ENCODE measurements at regions not wholly inside any gene's neighbourhood (a gene's known extent, or its start where the extent isn't known, plus 50 kb on each side); places are given as distances from the start of the nearest gene placed in this dataset.

GRCh38 chr14:81971911-81972310 is 438.3 kb upstream of the SEL1L start:
- no peaks in the 10 kb centered on the region for H3K4me1 ChIP-seq (ENCODE audit: insufficient read depth)
- no peaks in the 10 kb centered on the region for H3K27me3 ChIP-seq (ENCODE audit: insufficient read depth)
- no peak overlapping the region for H3K4me3 ChIP-seq
- peaks cover 12% of the 10 kb centered on the region for H3K36me3 ChIP-seq (ENCODE audit: insufficient read depth)
- H3K27ac ChIP-seq (ENCODE audit: low read depth) = no peak overlapping the region
- no peak overlapping the region for H3K4me3 Mint-ChIP-seq
- H4K20me1 ChIP-seq (replicated peaks; ENCODE audit: insufficient read depth) = no peaks in the 10 kb centered on the region
- no peak for ATAC-seq
- H3K9me3 Mint-ChIP-seq = peaks cover 90% of the 10 kb centered on the region
- no peaks in the 10 kb centered on the region for H3K4me1 Mint-ChIP-seq
- no peak overlapping the region for H2AFZ ChIP-seq
- H3K4me2 ChIP-seq = no peak overlapping the region
- H3K27me3 Mint-ChIP-seq (ENCODE audit: insufficient read depth, low read depth, poor library complexity) = peaks cover 2% of the 10 kb centered on the region
- H3K36me3 Mint-ChIP-seq (ENCODE audit: low read depth) = peaks cover 11% of the 10 kb centered on the region; the same call in 2 of the 3 replicates
- TF ChIP-seq ZNF114 (CRISPR knock-in tag; IDR thresholded peaks at IDR 0.05) (no peak), STAT1 (IDR thresholded peaks at IDR 0.05; ENCODE audit: unreplicated experiment) (no peak), ZNF462 (CRISPR knock-in tag; IDR thresholded peaks at IDR 0.05) (no peak), CTCF (conservative IDR thresholded peaks at IDR 0.05; ENCODE audit: low read depth in 2 of 2) (no peak), ZNF331 (CRISPR knock-in tag; IDR thresholded peaks at IDR 0.05; ENCODE audit: low read depth) (no peak), EZH2 (IDR thresholded peaks at IDR 0.05; ENCODE audit: low read depth, unreplicated experiment) (no peak), NANOG (IDR thresholded peaks at IDR 0.05; ENCODE audit: borderline replicate concordance) (no peak), JUNB (IDR thresholded peaks at IDR 0.05; ENCODE audit: unreplicated experiment) (no peak), CREB1 (CRISPR knock-in tag; IDR thresholded peaks at IDR 0.05; ENCODE audit: low read depth) (no peak), POLR2AphosphoS5 (IDR thresholded peaks at IDR 0.05; ENCODE audit: low read depth) (no peak), EZH2phosphoT487 (IDR thresholded peaks at IDR 0.05; ENCODE audit: unreplicated experiment) (no peak), REST (IDR thresholded peaks at IDR 0.05; ENCODE audit: unreplicated experiment) (no peak)
- TF ChIP-seq, protein P1, sequence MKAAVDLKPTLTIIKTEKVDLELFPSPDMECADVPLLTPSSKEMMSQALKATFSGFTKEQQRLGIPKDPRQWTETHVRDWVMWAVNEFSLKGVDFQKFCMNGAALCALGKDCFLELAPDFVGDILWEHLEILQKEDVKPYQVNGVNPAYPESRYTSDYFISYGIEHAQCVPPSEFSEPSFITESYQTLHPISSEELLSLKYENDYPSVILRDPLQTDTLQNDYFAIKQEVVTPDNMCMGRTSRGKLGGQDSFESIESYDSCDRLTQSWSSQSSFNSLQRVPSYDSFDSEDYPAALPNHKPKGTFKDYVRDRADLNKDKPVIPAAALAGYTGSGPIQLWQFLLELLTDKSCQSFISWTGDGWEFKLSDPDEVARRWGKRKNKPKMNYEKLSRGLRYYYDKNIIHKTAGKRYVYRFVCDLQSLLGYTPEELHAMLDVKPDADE (IDR thresholded peaks at IDR 0.05) = no peak
- H3K27ac Mint-ChIP-seq = no peak overlapping the region
- no peak for DNase-seq (ENCODE audit: low spot score)
- no peaks in the 10 kb centered on the region for H3K9me2 ChIP-seq (ENCODE audit: insufficient read depth)
- no peaks in the 10 kb centered on the region for H3K79me2 ChIP-seq (replicated peaks; ENCODE audit: insufficient read depth)
- no peaks in the 10 kb centered on the region for H3F3A ChIP-seq (replicated peaks; ENCODE audit: low read depth)

Measured in GM23338 (cell line).